IMR-90 (cell line): ENCODE measurements at regions not wholly inside any gene's neighbourhood (a gene's known extent, or its start where the extent isn't known, plus 50 kb on each side); places are given as distances from the start of the nearest gene placed in this dataset.

Experiments
- ATAC-seq: fragments of 200-7000 bp; cut with Tn5 transposase; 2 replicates; pipeline ENCODE4 v1.9.1; 2020; ENCODE audit warnings: low read depth, mild to moderate bottlenecking, moderate library complexity
- BruUV-seq: library from RNA; stranded (reverse); fragments of 400-500 nt; replicated peaks from 2 replicates; lab custom pipeline; 2021; lab: Mats Ljungman, UMichigan
- CTCF ChIA-PET: fragments of 300-600 bp; formaldehyde crosslinking; extraction: SDS; loops from one replicate; lab custom pipeline; 2021; ENCODE audit warnings: antibody characterized with exemption; lab: Yijun Ruan, JAX
- POLR2A ChIA-PET: fragments of 300-600 bp; sonication (Branson Sonifier 250); formaldehyde crosslinking; loops from one replicate; lab custom pipeline; 2022; ENCODE audit warnings: antibody characterized with exemption; ENCODE audit not compliant: unreplicated experiment; lab: Charles Lee
- DNase-seq: peaks from one replicate; pipeline ENCODE4 v3.0.0; 2013
- H2AFZ ChIP-seq: replicated peaks from 2 replicates; pipeline ENCODE3; 2013; ENCODE audit warnings: low read length, mild to moderate bottlenecking; ENCODE audit not compliant: poor library complexity
- H2AK5ac ChIP-seq: 2 replicates; pipeline ENCODE4 v1.6.1; 2013; ENCODE audit warnings: low read depth, low read length, inconsistent platforms
- H2AK9ac ChIP-seq: replicated peaks from 2 replicates; pipeline ENCODE3; 2013; ENCODE audit warnings: mild to moderate bottlenecking, low read depth, low read length, moderate library complexity; ENCODE audit not compliant: poor library complexity
- H2BK120ac ChIP-seq: 2 replicates; pipeline ENCODE4 v1.6.1; 2013; ENCODE audit warnings: low read depth, low read length, inconsistent platforms
- H2BK15ac ChIP-seq: 3 replicates; pipeline ENCODE4 v1.6.1; 2013; ENCODE audit warnings: low read depth, low read length, inconsistent platforms
- H2BK20ac ChIP-seq: 2 replicates; pipeline ENCODE4 v1.6.1; 2013; ENCODE audit warnings: low read depth, mild to moderate bottlenecking, inconsistent platforms, low read length, moderate library complexity
- H2BK5ac ChIP-seq: 2 replicates; pipeline ENCODE4 v1.6.1; 2013; ENCODE audit warnings: mild to moderate bottlenecking, low read depth, low read length, inconsistent platforms; ENCODE audit not compliant: poor library complexity, severe bottlenecking
- H3K14ac ChIP-seq: replicated peaks from 2 replicates; pipeline ENCODE4 v1.6.1; 2013; ENCODE audit warnings: low read depth, low read length, inconsistent platforms
- H3K18ac ChIP-seq: 2 replicates; pipeline ENCODE4 v1.6.1; 2013; ENCODE audit warnings: low read depth, low read length, control low read depth
- H3K23ac ChIP-seq: 2 replicates; pipeline ENCODE4 v1.6.1; 2013; ENCODE audit warnings: low read depth, low read length, inconsistent platforms
- H3K27ac ChIP-seq: 2 replicates; pipeline ENCODE4 v1.5.1; 2013; ENCODE audit warnings: mild to moderate bottlenecking, control low read depth, low read length; ENCODE audit not compliant: insufficient read depth
- H3K27me3 ChIP-seq: 2 replicates; pipeline ENCODE4 v1.6.1; 2013; ENCODE audit warnings: low read length; ENCODE audit not compliant: control insufficient read depth, insufficient read depth
- H3K36me3 ChIP-seq: 2 replicates; pipeline ENCODE4 v1.6.1; 2013; ENCODE audit warnings: low read length, mixed read lengths; ENCODE audit not compliant: control insufficient read depth, insufficient read depth
- H3K4ac ChIP-seq: 2 replicates; pipeline ENCODE4 v1.6.1; 2013; ENCODE audit warnings: low read depth, low read length, inconsistent platforms
- H3K4me1 ChIP-seq: 2 replicates; pipeline ENCODE4 v1.6.1; 2013; ENCODE audit warnings: low read length, mixed read lengths; ENCODE audit not compliant: control insufficient read depth, insufficient read depth
- H3K4me2 ChIP-seq: 2 replicates; pipeline ENCODE4 v1.6.1; 2013; ENCODE audit warnings: low read depth, mild to moderate bottlenecking, control low read depth, low read length, moderate library complexity
- H3K4me3 ChIP-seq: 2 replicates; pipeline ENCODE4 v1.5.1; 2013; ENCODE audit warnings: low read depth, mild to moderate bottlenecking, control low read depth, low read length, moderate library complexity; ENCODE audit not compliant: insufficient read depth
- H3K56ac ChIP-seq: 2 replicates; pipeline ENCODE4 v1.6.1; 2013; ENCODE audit warnings: low read length, inconsistent platforms; ENCODE audit not compliant: insufficient read depth; ENCODE audit errors: extremely low read depth
- H3K79me1 ChIP-seq, 2 experiments: 2 replicates each; pipeline ENCODE4 v1.6.1; 2013; ENCODE audit warnings: low read length in 2 of 2, inconsistent platforms in 1 of 2, low read depth in 1 of 2
- H3K9ac ChIP-seq: 2 replicates; pipeline ENCODE4 v1.6.1; 2013; ENCODE audit warnings: low read depth, low read length, control low read depth
- H3K9me1 ChIP-seq: 2 replicates; pipeline ENCODE4 v1.6.1; 2013; ENCODE audit warnings: low read length, inconsistent platforms; ENCODE audit not compliant: insufficient read depth
- H3K9me3 ChIP-seq: 2 replicates; pipeline ENCODE4 v1.6.1; 2013; ENCODE audit warnings: low read length; ENCODE audit not compliant: control insufficient read depth, insufficient read depth
- H4K20me1 ChIP-seq: 2 replicates; pipeline ENCODE4 v1.6.1; 2013; ENCODE audit warnings: low read length, inconsistent platforms; ENCODE audit not compliant: insufficient read depth
- H4K5ac ChIP-seq: 2 replicates; pipeline ENCODE4 v1.6.1; 2013; ENCODE audit warnings: mild to moderate bottlenecking, low read depth, low read length, control low read depth
- H4K8ac ChIP-seq, 2 experiments: 2 replicates each; pipeline ENCODE4 v1.6.1; 2013; ENCODE audit warnings: low read depth in 2 of 2, low read length in 2 of 2, control low read depth in 1 of 2, inconsistent platforms in 1 of 2
- H4K91ac ChIP-seq: 2 replicates; pipeline ENCODE4 v1.6.1; 2013; ENCODE audit warnings: low read depth, low read length, inconsistent platforms; ENCODE audit not compliant: insufficient read depth
- BHLHE40 ChIP-seq: fragments of 150-350 bp; IDR thresholded peaks from 2 replicates; pipeline ENCODE4 v1.6.1; 2016; ENCODE audit warnings: mild to moderate bottlenecking, low read depth, low read length
- CEBPB ChIP-seq: IDR thresholded peaks from 2 replicates; pipeline ENCODE4 v1.6.1; 2012; ENCODE audit warnings: low read depth, low read length, improper control_type of control experiment
- CHD1 ChIP-seq: IDR thresholded peaks from 2 replicates; pipeline ENCODE4 v1.6.1; 2012; ENCODE audit warnings: low read depth, low read length, improper control_type of control experiment
- ELK1 ChIP-seq: fragments of 150-350 bp; IDR thresholded peaks from 2 replicates; pipeline ENCODE4 v1.6.1; 2016; ENCODE audit warnings: low read depth, mild to moderate bottlenecking, low read length, moderate library complexity, borderline replicate concordance
- FOS ChIP-seq: fragments of 150-350 bp; IDR thresholded peaks from 2 replicates; pipeline ENCODE4 v1.6.1; 2016; ENCODE audit warnings: low read depth, low read length
- MAFK ChIP-seq: IDR thresholded peaks from 2 replicates; pipeline ENCODE4 v1.6.1; 2012; ENCODE audit warnings: low read depth, low read length, improper control_type of control experiment
- MAZ ChIP-seq: IDR thresholded peaks from 2 replicates; pipeline ENCODE4 v1.6.1; 2012; ENCODE audit warnings: low read depth, mild to moderate bottlenecking, low read length, improper control_type of control experiment, moderate library complexity, borderline replicate concordance
- MXI1 ChIP-seq: IDR thresholded peaks from 2 replicates; pipeline ENCODE4 v1.6.1; 2012; ENCODE audit warnings: low read depth, mild to moderate bottlenecking, low read length, moderate library complexity, borderline replicate concordance
- POLR2A ChIP-seq: IDR thresholded peaks from 2 replicates; pipeline ENCODE4 v1.6.1; 2012; ENCODE audit warnings: mild to moderate bottlenecking, low read depth, low read length
- RAD21 ChIP-seq: IDR thresholded peaks from 2 replicates; pipeline ENCODE4 v1.6.1; 2012; ENCODE audit warnings: low read length, improper control_type of control experiment
- RCOR1 ChIP-seq: IDR thresholded peaks from 2 replicates; pipeline ENCODE4 v1.6.1; 2012; ENCODE audit warnings: mild to moderate bottlenecking, low read length, improper control_type of control experiment; ENCODE audit not compliant: insufficient replicate concordance
- SMC3 ChIP-seq: fragments of 150-350 bp; IDR thresholded peaks from 2 replicates; pipeline ENCODE4 v1.6.1; 2016; ENCODE audit warnings: low read depth, mild to moderate bottlenecking, antibody characterized with exemption, low read length, moderate library complexity
- USF2 ChIP-seq: fragments of 150-350 bp; IDR thresholded peaks from 2 replicates; pipeline ENCODE4 v1.6.1; 2017; ENCODE audit warnings: mild to moderate bottlenecking, antibody characterized with exemption, low read length, low read depth
- WGBS, 2 experiments: methylation state at CpG; one replicate each; pipeline versions ENCODE4 v1.1.5 to v1.1.7; 2013; ENCODE audit warnings: missing lambda C conversion rate in 2 of 2; ENCODE audit not compliant: insufficient read length in 1 of 2; ENCODE audit errors: extremely low coverage in 2 of 2; 5-methylcytosine and 5-hydroxymethylcytosine counted together
- dilution Hi-C: fragments of 300-500 bp; cut with HindIII; formaldehyde crosslinking; loops from one replicate; pipeline ENCODE4 v1.14.3; 2018; ENCODE audit warnings: low sequenced_read_pairs; ENCODE audit not compliant: unreplicated experiment
- in situ Hi-C: fragments of 300-500 bp; cut with MboI; formaldehyde crosslinking; loops from 3 replicates; pipeline ENCODE4 v1.14.3; 2019; ENCODE audit warnings: low sequenced_read_pairs, inconsistent platforms, mixed read lengths
- intact Hi-C: fragments of 100-400 bp; cut with micrococcal nuclease; formaldehyde crosslinking; loops from 2 replicates; pipeline ENCODE4 v1.10.0; 2022

- Histone ChIP-seq H3K4ac (no peak overlapping the region), H2AFZ (no peak overlapping the region), H4K91ac (no peak overlapping the region), H2BK120ac (no peak overlapping the region), H3K9me1 (no peaks in the 10 kb centered on the region), H4K8ac (no peak overlapping the region), H3K27ac (no peak overlapping the region), H3K14ac (no peak overlapping the region), H3K4me2 (no peak overlapping the region), H3K27me3 (peaks cover 2% of the 10 kb centered on the region; the same call in 1 of the 2 replicates), H2AK5ac (no peak overlapping the region), H3K9ac (no peak overlapping the region), H3K23ac (no peak overlapping the region), H2AK9ac (no peak overlapping the region), H2BK20ac (no peak overlapping the region), H4K20me1 (no peaks in the 10 kb centered on the region), H3K79me1 (no peaks in the 10 kb centered on the region), H3K4me3 (no peak overlapping the region), H3K18ac (no peak overlapping the region), H2BK15ac (no peak overlapping the region), H3K36me3 (no peaks in the 10 kb centered on the region), H2BK5ac (no peak overlapping the region), H3K4me1 (no peaks in the 10 kb centered on the region), H4K5ac (no peak overlapping the region), H3K9me3 (no peaks in the 10 kb centered on the region), H3K56ac (no peak overlapping the region)
- no peak for DNase-seq
- intact Hi-C loops = no loop called here
- TF ChIP-seq RCOR1 (no peak), MXI1 (no peak), CHD1 (no peak), CEBPB (no peak), BHLHE40 (no peak), FOS (no peak), MAZ (no peak), MAFK (no peak), POLR2A (no peak), ELK1 (no peak), SMC3 (no peak), USF2 (no peak), RAD21 (no peak)
- no TSS peak for BruUV-seq
- dilution Hi-C loops = no loop called here
- ChIA-PET POLR2A (no interaction called here), CTCF (no interaction called here)
- 29% methylated on average over 1 of the region's 2 CpGs; no CpG with 5 or more reads in 1 of the 2 experiments for WGBS, 2 experiments
- in situ Hi-C loops = no loop called here
- ATAC-seq = no peak
Measured at GRCh38 chr9:3704890-3705289, 179.1 kb upstream of the RFX3 start.
